NB4 (cell line): ENCODE measurements at regions not wholly inside any gene's neighbourhood (a gene's known extent, or its start where the extent isn't known, plus 50 kb on each side); places are given as distances from the start of the nearest gene placed in this dataset.

ENCODE experiments used
- POLR2A ChIP-seq: IDR thresholded peaks from 2 replicates; pipeline ENCODE4 v1.6.1; 2011; ENCODE audit warnings: mild to moderate bottlenecking; ENCODE audit not compliant: insufficient read length; ENCODE audit errors: extremely low read depth
- TF ChIP-seq, protein P1 (sequence below): IDR thresholded peaks from one replicate; pipeline ENCODE4 v1.5.1; 2012; ENCODE audit warnings: low read depth, low read length

DNA sequence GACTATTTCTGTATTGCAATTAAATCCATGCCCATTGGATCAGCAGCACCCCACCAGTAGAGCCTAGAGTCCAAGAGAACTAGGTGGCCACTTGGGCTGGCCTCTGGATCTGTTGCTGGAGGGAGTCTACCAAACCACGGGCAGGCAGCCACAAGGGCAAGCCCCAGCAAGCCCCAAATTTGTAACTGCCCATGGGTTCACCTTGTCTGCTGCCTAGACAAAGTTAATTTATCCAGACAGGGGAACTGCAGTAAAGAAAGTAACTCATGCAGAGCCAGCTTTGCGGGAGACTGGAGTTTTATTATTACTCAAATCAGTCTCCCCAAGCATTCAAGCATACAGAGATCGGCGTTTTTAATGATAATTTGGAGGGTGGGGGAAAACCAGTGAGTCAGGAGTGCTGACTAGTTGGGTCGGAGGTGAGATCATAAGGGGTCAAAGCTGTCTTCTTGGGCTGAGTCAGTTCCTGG lies 74.0 kb upstream of the TERB2 start:
- TF ChIP-seq POLR2A = no peak
- TF ChIP-seq, protein P1, sequence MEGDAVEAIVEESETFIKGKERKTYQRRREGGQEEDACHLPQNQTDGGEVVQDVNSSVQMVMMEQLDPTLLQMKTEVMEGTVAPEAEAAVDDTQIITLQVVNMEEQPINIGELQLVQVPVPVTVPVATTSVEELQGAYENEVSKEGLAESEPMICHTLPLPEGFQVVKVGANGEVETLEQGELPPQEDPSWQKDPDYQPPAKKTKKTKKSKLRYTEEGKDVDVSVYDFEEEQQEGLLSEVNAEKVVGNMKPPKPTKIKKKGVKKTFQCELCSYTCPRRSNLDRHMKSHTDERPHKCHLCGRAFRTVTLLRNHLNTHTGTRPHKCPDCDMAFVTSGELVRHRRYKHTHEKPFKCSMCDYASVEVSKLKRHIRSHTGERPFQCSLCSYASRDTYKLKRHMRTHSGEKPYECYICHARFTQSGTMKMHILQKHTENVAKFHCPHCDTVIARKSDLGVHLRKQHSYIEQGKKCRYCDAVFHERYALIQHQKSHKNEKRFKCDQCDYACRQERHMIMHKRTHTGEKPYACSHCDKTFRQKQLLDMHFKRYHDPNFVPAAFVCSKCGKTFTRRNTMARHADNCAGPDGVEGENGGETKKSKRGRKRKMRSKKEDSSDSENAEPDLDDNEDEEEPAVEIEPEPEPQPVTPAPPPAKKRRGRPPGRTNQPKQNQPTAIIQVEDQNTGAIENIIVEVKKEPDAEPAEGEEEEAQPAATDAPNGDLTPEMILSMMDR = no peak
